ENCODE measurements at regions not wholly inside any gene's neighbourhood (a gene's known extent, or its start where the extent isn't known, plus 50 kb on each side); places are given as distances from the start of the nearest gene placed in this dataset.

GRCh38 chr3:117443014-117443413, 733.4 kb downstream of the TUSC7 start:
- H3K4me3 ChIP-seq (ENCODE audit: low read length): no peak overlapping the region
- no peak overlapping the region for H3K4me2 ChIP-seq (ENCODE audit: low read length)
- no peak overlapping the region for H3K18ac ChIP-seq (ENCODE audit: low read length)
- no peak overlapping the region for H3K4ac ChIP-seq (ENCODE audit: low read depth, low read length)
- no peaks in the 10 kb centered on the region for H3K79me2 ChIP-seq (ENCODE audit: control insufficient read depth, insufficient read depth, low read length)
- no peaks in the 10 kb centered on the region for H3K4me1 ChIP-seq (ENCODE audit: control insufficient read depth, low read depth, low read length)
- H3K79me1 ChIP-seq (ENCODE audit: low read length): no peaks in the 10 kb centered on the region
- no peak overlapping the region for H2AK5ac ChIP-seq (ENCODE audit: low read length)
- H3K9ac ChIP-seq (ENCODE audit: low read length): no peak overlapping the region
- no peak for DNase-seq
- H3K23ac ChIP-seq (ENCODE audit: low read length): no peak overlapping the region
- no peak overlapping the region for H2BK5ac ChIP-seq (ENCODE audit: low read length)
- H3K27me3 ChIP-seq (ENCODE audit: insufficient read depth, low read length, poor library complexity): no peaks in the 10 kb centered on the region
- H3K36me3 ChIP-seq (ENCODE audit: control insufficient read depth, insufficient read depth, low read length): no peaks in the 10 kb centered on the region
- H3K56ac ChIP-seq (ENCODE audit: low read length): no peak overlapping the region
- WGBS (ENCODE audit: extremely low coverage, insufficient coverage, low lambda C conversion rate): no CpG with 5 or more reads among the region's 5 CpGs
- no peak overlapping the region for H3K27ac ChIP-seq (ENCODE audit: low read depth, low read length)
- no peak overlapping the region for H2BK120ac ChIP-seq (ENCODE audit: low read depth, low read length)
- H4K5ac ChIP-seq (ENCODE audit: low read length): no peak overlapping the region
- H2BK15ac ChIP-seq (replicated peaks; ENCODE audit: low read depth): no peak overlapping the region
- H4K8ac ChIP-seq (ENCODE audit: low read depth, low read length): no peak overlapping the region

- H3K23ac ChIP-seq (ENCODE audit: low read length): no peak overlapping the region
- no peak overlapping the region for H4K5ac ChIP-seq (ENCODE audit: low read length)
- H2BK5ac ChIP-seq (ENCODE audit: low read length): no peak overlapping the region
- H2AK5ac ChIP-seq (ENCODE audit: low read length): no peak overlapping the region
- H3K27ac ChIP-seq (ENCODE audit: low read depth, low read length): no peak overlapping the region
- H3K18ac ChIP-seq (ENCODE audit: low read length): no peak overlapping the region
- H3K79me2 ChIP-seq (ENCODE audit: control insufficient read depth, insufficient read depth, low read length): no peaks in the 10 kb centered on the region
- no CpG with 5 or more reads among the region's 4 CpGs for WGBS (ENCODE audit: extremely low coverage, insufficient coverage, low lambda C conversion rate)
- no peak overlapping the region for H2BK120ac ChIP-seq (ENCODE audit: low read depth, low read length)
- H3K56ac ChIP-seq (ENCODE audit: low read length): no peak overlapping the region
- no peaks in the 10 kb centered on the region for H3K79me1 ChIP-seq (ENCODE audit: low read length)
- H4K8ac ChIP-seq (ENCODE audit: low read depth, low read length): no peak overlapping the region
- H2BK15ac ChIP-seq (replicated peaks; ENCODE audit: low read depth): no peak overlapping the region
- H3K36me3 ChIP-seq (ENCODE audit: control insufficient read depth, insufficient read depth, low read length): no peaks in the 10 kb centered on the region
- no peak overlapping the region for H3K4ac ChIP-seq (ENCODE audit: low read depth, low read length)
- no peaks in the 10 kb centered on the region for H3K27me3 ChIP-seq (ENCODE audit: insufficient read depth, low read length, poor library complexity)
- H3K4me3 ChIP-seq (ENCODE audit: low read length): no peak overlapping the region
- H3K4me1 ChIP-seq (ENCODE audit: control insufficient read depth, low read depth, low read length): no peaks in the 10 kb centered on the region
- H3K9ac ChIP-seq (ENCODE audit: low read length): no peak overlapping the region
- DNase-seq: no peak
- no peak overlapping the region for H3K4me2 ChIP-seq (ENCODE audit: low read length)
These were observed 734.6 kb downstream of the TUSC7 start for GRCh38 chr3:117444175-117444574.

GRCh38 chr3:117447419-117447818, 737.8 kb downstream of the TUSC7 start:
- Histone ChIP-seq H2BK15ac (replicated peaks; ENCODE audit: low read depth) (no peak overlapping the region), H3K4me1 (ENCODE audit: control insufficient read depth, low read depth, low read length) (no peaks in the 10 kb centered on the region), H3K27ac (ENCODE audit: low read depth, low read length) (no peak overlapping the region), H2AK5ac (ENCODE audit: low read length) (no peak overlapping the region), H4K8ac (ENCODE audit: low read depth, low read length) (no peak overlapping the region), H3K36me3 (ENCODE audit: control insufficient read depth, insufficient read depth, low read length) (no peaks in the 10 kb centered on the region), H3K4ac (ENCODE audit: low read depth, low read length) (no peak overlapping the region), H3K79me1 (ENCODE audit: low read length) (no peaks in the 10 kb centered on the region), H2BK5ac (ENCODE audit: low read length) (no peak overlapping the region), H3K4me3 (ENCODE audit: low read length) (no peak overlapping the region), H3K18ac (ENCODE audit: low read length) (no peak overlapping the region), H3K27me3 (ENCODE audit: insufficient read depth, low read length, poor library complexity) (no peaks in the 10 kb centered on the region), H2BK120ac (ENCODE audit: low read depth, low read length) (no peak overlapping the region), H3K23ac (ENCODE audit: low read length) (no peak overlapping the region), H3K79me2 (ENCODE audit: control insufficient read depth, insufficient read depth, low read length) (no peaks in the 10 kb centered on the region), H3K9ac (ENCODE audit: low read length) (no peak overlapping the region), H4K5ac (ENCODE audit: low read length) (no peak overlapping the region), H3K56ac (ENCODE audit: low read length) (no peak overlapping the region), H3K4me2 (ENCODE audit: low read length) (no peak overlapping the region)
- no CpG with 5 or more reads among the region's 4 CpGs for WGBS (ENCODE audit: extremely low coverage, insufficient coverage, low lambda C conversion rate)
- no peak for DNase-seq

GRCh38 chr3:117450026-117450425, 740.4 kb downstream of the TUSC7 start:
- no peak overlapping the region for H2AK5ac ChIP-seq (ENCODE audit: low read length)

GRCh38 chr3:117454254-117454653, 744.7 kb downstream of the TUSC7 start:
- Histone ChIP-seq H3K79me1 (ENCODE audit: low read length) (no peaks in the 10 kb centered on the region), H3K9ac (ENCODE audit: low read length) (no peak overlapping the region)
- WGBS (ENCODE audit: extremely low coverage, insufficient coverage, low lambda C conversion rate): no CpG with 5 or more reads among the region's 1 CpG

More at GRCh38 chr3:117450026-117450425, 740.4 kb downstream of the TUSC7 start:
- Histone ChIP-seq H4K8ac (ENCODE audit: low read depth, low read length) (no peak overlapping the region), H3K23ac (ENCODE audit: low read length) (no peak overlapping the region), H3K79me1 (ENCODE audit: low read length) (no peaks in the 10 kb centered on the region), H2BK15ac (replicated peaks; ENCODE audit: low read depth) (no peak overlapping the region), H3K27me3 (ENCODE audit: insufficient read depth, low read length, poor library complexity) (no peaks in the 10 kb centered on the region), H2BK120ac (ENCODE audit: low read depth, low read length) (no peak overlapping the region), H4K5ac (ENCODE audit: low read length) (no peak overlapping the region), H3K4me2 (ENCODE audit: low read length) (no peak overlapping the region), H3K4me3 (ENCODE audit: low read length) (no peak overlapping the region), H3K36me3 (ENCODE audit: control insufficient read depth, insufficient read depth, low read length) (no peaks in the 10 kb centered on the region), H3K4me1 (ENCODE audit: control insufficient read depth, low read depth, low read length) (no peaks in the 10 kb centered on the region), H3K9ac (ENCODE audit: low read length) (no peak overlapping the region), H2BK5ac (ENCODE audit: low read length) (no peak overlapping the region), H3K56ac (ENCODE audit: low read length) (no peak overlapping the region), H3K27ac (ENCODE audit: low read depth, low read length) (no peak overlapping the region), H3K18ac (ENCODE audit: low read length) (no peak overlapping the region), H3K79me2 (ENCODE audit: control insufficient read depth, insufficient read depth, low read length) (no peaks in the 10 kb centered on the region), H3K4ac (ENCODE audit: low read depth, low read length) (no peak overlapping the region)
- no peak for DNase-seq
- no CpG with 5 or more reads among the region's 4 CpGs for WGBS (ENCODE audit: extremely low coverage, insufficient coverage, low lambda C conversion rate)

GRCh38 chr3:117454908-117455307, 745.3 kb downstream of the TUSC7 start:
- Histone ChIP-seq H2AK5ac (ENCODE audit: low read length) (no peak overlapping the region), H3K27me3 (ENCODE audit: insufficient read depth, low read length, poor library complexity) (no peaks in the 10 kb centered on the region), H3K27ac (ENCODE audit: low read depth, low read length) (no peak overlapping the region), H3K9ac (ENCODE audit: low read length) (no peak overlapping the region), H2BK120ac (ENCODE audit: low read depth, low read length) (no peak overlapping the region), H2BK5ac (ENCODE audit: low read length) (no peak overlapping the region), H3K56ac (ENCODE audit: low read length) (no peak overlapping the region), H3K23ac (ENCODE audit: low read length) (no peak overlapping the region), H3K4me3 (ENCODE audit: low read length) (no peak overlapping the region), H3K79me2 (ENCODE audit: control insufficient read depth, insufficient read depth, low read length) (no peaks in the 10 kb centered on the region), H3K36me3 (ENCODE audit: control insufficient read depth, insufficient read depth, low read length) (no peaks in the 10 kb centered on the region), H3K18ac (ENCODE audit: low read length) (no peak overlapping the region), H3K4me2 (ENCODE audit: low read length) (no peak overlapping the region), H4K5ac (ENCODE audit: low read length) (no peak overlapping the region), H3K4ac (ENCODE audit: low read depth, low read length) (no peak overlapping the region), H3K79me1 (ENCODE audit: low read length) (no peaks in the 10 kb centered on the region), H3K4me1 (ENCODE audit: control insufficient read depth, low read depth, low read length) (no peaks in the 10 kb centered on the region), H4K8ac (ENCODE audit: low read depth, low read length) (no peak overlapping the region), H2BK15ac (replicated peaks; ENCODE audit: low read depth) (no peak overlapping the region)
- WGBS (ENCODE audit: extremely low coverage, insufficient coverage, low lambda C conversion rate): 100% methylated on average over 1 of the region's 5 CpGs
- no peak for DNase-seq

More at GRCh38 chr3:117454254-117454653, 744.7 kb downstream of the TUSC7 start:
- Histone ChIP-seq H2AK5ac (ENCODE audit: low read length) (no peak overlapping the region), H3K4me3 (ENCODE audit: low read length) (no peak overlapping the region), H3K23ac (ENCODE audit: low read length) (no peak overlapping the region), H4K5ac (ENCODE audit: low read length) (no peak overlapping the region), H4K8ac (ENCODE audit: low read depth, low read length) (no peak overlapping the region), H3K27me3 (ENCODE audit: insufficient read depth, low read length, poor library complexity) (no peaks in the 10 kb centered on the region), H2BK5ac (ENCODE audit: low read length) (no peak overlapping the region), H3K4me1 (ENCODE audit: control insufficient read depth, low read depth, low read length) (no peaks in the 10 kb centered on the region), H2BK15ac (replicated peaks; ENCODE audit: low read depth) (no peak overlapping the region), H3K4me2 (ENCODE audit: low read length) (no peak overlapping the region), H2BK120ac (ENCODE audit: low read depth, low read length) (no peak overlapping the region), H3K4ac (ENCODE audit: low read depth, low read length) (no peak overlapping the region), H3K79me2 (ENCODE audit: control insufficient read depth, insufficient read depth, low read length) (no peaks in the 10 kb centered on the region), H3K36me3 (ENCODE audit: control insufficient read depth, insufficient read depth, low read length) (no peaks in the 10 kb centered on the region), H3K27ac (ENCODE audit: low read depth, low read length) (no peak overlapping the region), H3K56ac (ENCODE audit: low read length) (no peak overlapping the region), H3K18ac (ENCODE audit: low read length) (no peak overlapping the region)
- peak; percentile 39 for DNase-seq

Measured in mesendoderm (in vitro differentiated cells).